AG10803 (cell line): ENCODE measurements at regions not wholly inside any gene's neighbourhood (a gene's known extent, or its start where the extent isn't known, plus 50 kb on each side); places are given as distances from the start of the nearest gene placed in this dataset.

Experiments used
- DNase-seq: peaks from one replicate; pipeline ENCODE4 v3.0.0; 2010; ENCODE audit warnings: low read depth
- H3K4me3 ChIP-seq: 2 replicates; pipeline ENCODE4 v1.5.1; 2011; ENCODE audit warnings: mild to moderate bottlenecking, low read length, control low read depth
- CTCF ChIP-seq: conservative IDR thresholded peaks from 2 replicates; pipeline ENCODE4 v1.5.1; 2011; ENCODE audit warnings: mild to moderate bottlenecking, low read length, control low read depth, inconsistent platforms

- no peak overlapping the region for H3K4me3 ChIP-seq
- DNase-seq, result no peak
- no peak for TF ChIP-seq CTCF
Measured at GRCh38 chr9:126085170-126085569, 241.5 kb upstream of the MVB12B start.

GRCh38 chr9:126088336-126088735, 238.3 kb upstream of the MVB12B start:
- H3K4me3 ChIP-seq, result no peak overlapping the region
- TF ChIP-seq CTCF, result no peak
- DNase-seq, result no peak

GRCh38 chr9:126089789-126090188, 236.8 kb upstream of the MVB12B start:
- no peak for TF ChIP-seq CTCF
- no peak overlapping the region for H3K4me3 ChIP-seq
- no peak for DNase-seq

- H3K4me3 ChIP-seq, result no peak overlapping the region
- no peak for DNase-seq
- no peak for TF ChIP-seq CTCF
Measured at GRCh38 chr9:126093771-126094170, 232.9 kb upstream of the MVB12B start.

GRCh38 chr9:126095546-126096190, 231.0 kb upstream of the MVB12B start:
- no peak for DNase-seq
- no peak for TF ChIP-seq CTCF
- no peak overlapping the region for H3K4me3 ChIP-seq

GRCh38 chr9:126096340-126096739, 230.3 kb upstream of the MVB12B start:
- DNase-seq, result no peak
- TF ChIP-seq CTCF, result no peak
- no peak overlapping the region for H3K4me3 ChIP-seq

- DNase-seq, result no peak
- TF ChIP-seq CTCF, result no peak
- no peak overlapping the region for H3K4me3 ChIP-seq
Measured at GRCh38 chr9:126097679-126098078, 228.9 kb upstream of the MVB12B start.
